ENCODE measurements at regions not wholly inside any gene's neighbourhood (a gene's known extent, or its start where the extent isn't known, plus 50 kb on each side); places are given as distances from the start of the nearest gene placed in this dataset.

- H3K4me3 ChIP-seq = no peak overlapping the region
- TF ChIP-seq, protein P1, sequence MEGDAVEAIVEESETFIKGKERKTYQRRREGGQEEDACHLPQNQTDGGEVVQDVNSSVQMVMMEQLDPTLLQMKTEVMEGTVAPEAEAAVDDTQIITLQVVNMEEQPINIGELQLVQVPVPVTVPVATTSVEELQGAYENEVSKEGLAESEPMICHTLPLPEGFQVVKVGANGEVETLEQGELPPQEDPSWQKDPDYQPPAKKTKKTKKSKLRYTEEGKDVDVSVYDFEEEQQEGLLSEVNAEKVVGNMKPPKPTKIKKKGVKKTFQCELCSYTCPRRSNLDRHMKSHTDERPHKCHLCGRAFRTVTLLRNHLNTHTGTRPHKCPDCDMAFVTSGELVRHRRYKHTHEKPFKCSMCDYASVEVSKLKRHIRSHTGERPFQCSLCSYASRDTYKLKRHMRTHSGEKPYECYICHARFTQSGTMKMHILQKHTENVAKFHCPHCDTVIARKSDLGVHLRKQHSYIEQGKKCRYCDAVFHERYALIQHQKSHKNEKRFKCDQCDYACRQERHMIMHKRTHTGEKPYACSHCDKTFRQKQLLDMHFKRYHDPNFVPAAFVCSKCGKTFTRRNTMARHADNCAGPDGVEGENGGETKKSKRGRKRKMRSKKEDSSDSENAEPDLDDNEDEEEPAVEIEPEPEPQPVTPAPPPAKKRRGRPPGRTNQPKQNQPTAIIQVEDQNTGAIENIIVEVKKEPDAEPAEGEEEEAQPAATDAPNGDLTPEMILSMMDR (IDR thresholded peaks at IDR 0.05) = no peak
- intact Hi-C loops (cut with DNase I; ENCODE audit: low total_unique reads) = no loop called here
Measured at GRCh38 chr1:79547514-79547913, 541.0 kb upstream of the ADGRL4 start.

GRCh38 chr1:79543394-79543793, 536.9 kb upstream of the ADGRL4 start:
- no peak for DNase-seq
- Histone ChIP-seq H3K4me3 (no peak overlapping the region), H3K36me3 (no peaks in the 10 kb centered on the region), H3K27ac (no peak overlapping the region), H3K27me3 (no peaks in the 10 kb centered on the region), H3K9me3 (no peaks in the 10 kb centered on the region), H3K4me1 (no peaks in the 10 kb centered on the region)
- intact Hi-C loops (cut with DNase I; ENCODE audit: low total_unique reads) = no loop called here
- TF ChIP-seq, protein P1 (IDR thresholded peaks at IDR 0.05) = no peak

More at GRCh38 chr1:79547514-79547913, 541.0 kb upstream of the ADGRL4 start:
- no peaks in the 10 kb centered on the region for H3K36me3 ChIP-seq
- H3K27ac ChIP-seq = no peak overlapping the region
- DNase-seq = no peak
- H3K9me3 ChIP-seq = no peaks in the 10 kb centered on the region
- no peaks in the 10 kb centered on the region for H3K4me1 ChIP-seq
- no peaks in the 10 kb centered on the region for H3K27me3 ChIP-seq

DNA sequence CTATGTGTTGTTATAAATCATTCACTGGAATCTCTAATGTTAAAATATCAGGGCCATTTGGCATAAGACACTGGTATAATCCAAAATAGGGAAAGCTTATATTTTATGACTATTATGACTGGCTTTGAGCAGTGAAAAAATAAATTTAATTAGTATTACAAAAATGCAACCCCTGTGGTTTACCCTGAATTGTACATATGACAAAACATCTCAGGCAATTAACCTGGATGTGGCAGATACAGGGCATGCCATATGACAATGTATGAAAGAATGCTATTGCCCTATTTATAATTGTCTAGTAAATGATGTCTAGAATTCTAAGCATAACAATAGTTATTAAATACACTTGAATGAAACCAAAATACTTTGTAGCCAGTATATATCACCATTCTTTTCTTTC, 532.5 kb upstream of the ADGRL4 start:
- DNase-seq = no peak
- intact Hi-C loops (cut with DNase I; ENCODE audit: low total_unique reads) = no loop called here
- Histone ChIP-seq H3K27me3 (no peaks in the 10 kb centered on the region), H3K27ac (no peak overlapping the region), H3K4me3 (no peak overlapping the region), H3K36me3 (no peaks in the 10 kb centered on the region), H3K9me3 (no peaks in the 10 kb centered on the region), H3K4me1 (no peaks in the 10 kb centered on the region)
- TF ChIP-seq, protein P1 (IDR thresholded peaks at IDR 0.05) = no peak

- no peaks in the 10 kb centered on the region for H3K36me3 ChIP-seq
- H3K9me3 ChIP-seq = no peaks in the 10 kb centered on the region
- H3K4me3 ChIP-seq = no peak overlapping the region
- no peak for DNase-seq
- H3K27ac ChIP-seq = no peak overlapping the region
- TF ChIP-seq, protein P1 (IDR thresholded peaks at IDR 0.05) = no peak
- intact Hi-C loops (cut with DNase I; ENCODE audit: low total_unique reads) = no loop called here
- no peaks in the 10 kb centered on the region for H3K4me1 ChIP-seq
- no peaks in the 10 kb centered on the region for H3K27me3 ChIP-seq
Measured at GRCh38 chr1:79532555-79532954, 526.0 kb upstream of the ADGRL4 start.

GRCh38 chr1:79531790-79532189, 525.3 kb upstream of the ADGRL4 start:
- no peaks in the 10 kb centered on the region for H3K4me1 ChIP-seq
- intact Hi-C loops (cut with DNase I; ENCODE audit: low total_unique reads) = no loop called here
- no peaks in the 10 kb centered on the region for H3K36me3 ChIP-seq
- no peaks in the 10 kb centered on the region for H3K27me3 ChIP-seq
- no peak overlapping the region for H3K4me3 ChIP-seq
- no peak overlapping the region for H3K27ac ChIP-seq
- no peak for DNase-seq
- TF ChIP-seq, protein P1 (IDR thresholded peaks at IDR 0.05) = no peak
- no peaks in the 10 kb centered on the region for H3K9me3 ChIP-seq

DNA sequence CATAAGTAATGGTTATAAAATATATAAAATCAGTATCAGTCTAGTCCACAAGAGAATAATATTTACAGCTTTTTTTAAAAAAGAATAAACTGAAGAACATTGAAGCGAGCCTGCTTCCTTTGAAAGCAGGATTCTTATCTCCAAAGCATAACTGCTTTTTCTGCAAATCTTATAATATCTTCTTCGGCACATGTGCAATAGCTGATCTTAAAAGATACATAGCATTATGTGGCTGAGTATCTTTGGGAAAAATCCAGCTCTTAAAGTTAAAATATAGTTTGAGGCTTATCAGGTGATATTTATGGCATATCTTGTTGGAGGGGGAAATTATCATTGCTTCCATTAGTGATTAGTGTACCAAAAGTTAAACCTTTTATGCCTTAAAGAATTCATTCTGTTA, 523.9 kb upstream of the ADGRL4 start:
- Histone ChIP-seq H3K4me3 (no peak overlapping the region), H3K4me1 (no peaks in the 10 kb centered on the region), H3K9me3 (no peaks in the 10 kb centered on the region), H3K27me3 (no peaks in the 10 kb centered on the region), H3K36me3 (no peaks in the 10 kb centered on the region), H3K27ac (no peak overlapping the region)
- intact Hi-C loops (cut with DNase I; ENCODE audit: low total_unique reads) = no loop called here
- no peak for DNase-seq
- TF ChIP-seq, protein P1 (IDR thresholded peaks at IDR 0.05) = no peak

All from tibial artery (tissue), 4 donors.